GM20000 (cell line): ENCODE measurements at regions not wholly inside any gene's neighbourhood (a gene's known extent, or its start where the extent isn't known, plus 50 kb on each side); places are given as distances from the start of the nearest gene placed in this dataset.

Experiments used
- DNase-seq: peaks from one replicate; pipeline ENCODE4 v3.0.0; 2012; ENCODE audit warnings: low spot score
- CTCF ChIP-seq: IDR thresholded peaks from 2 replicates; pipeline ENCODE4 v1.5.1; 2012; ENCODE audit warnings: mild to moderate bottlenecking, control low read depth; ENCODE audit errors: extremely low read depth, missing control alignments

GRCh38 chr2:142782942-142783443 lies 94.5 kb upstream of the KYNU start:
- DNase-seq = no peak
- TF ChIP-seq CTCF = no peak

- TF ChIP-seq CTCF = no peak
- DNase-seq = no peak
Measured at GRCh38 chr2:142781146-142781545, 96.3 kb upstream of the KYNU start.

- no peak for TF ChIP-seq CTCF
- no peak for DNase-seq
Measured at GRCh38 chr2:142778289-142778688, 99.2 kb upstream of the KYNU start.

GRCh38 chr2:142777742-142778141 lies 99.7 kb upstream of the KYNU start:
- no peak for TF ChIP-seq CTCF
- no peak for DNase-seq

- TF ChIP-seq CTCF = no peak
- no peak for DNase-seq
Measured at GRCh38 chr2:142769761-142770160, 107.7 kb upstream of the KYNU start.

- TF ChIP-seq CTCF = no peak
- no peak for DNase-seq
Measured at GRCh38 chr2:142767847-142768246, 109.6 kb upstream of the KYNU start.

GRCh38 chr2:142758973-142759372 lies 118.5 kb upstream of the KYNU start:
- no peak for DNase-seq
- no peak for TF ChIP-seq CTCF
